ENCODE measurements at regions not wholly inside any gene's neighbourhood (a gene's known extent, or its start where the extent isn't known, plus 50 kb on each side); places are given as distances from the start of the nearest gene placed in this dataset.
"Not testable (repeated sequence)": the region's sequence is repeated elsewhere in the genome, so short reads cannot be mapped to it uniquely, and the experiment has no call there.

DNA sequence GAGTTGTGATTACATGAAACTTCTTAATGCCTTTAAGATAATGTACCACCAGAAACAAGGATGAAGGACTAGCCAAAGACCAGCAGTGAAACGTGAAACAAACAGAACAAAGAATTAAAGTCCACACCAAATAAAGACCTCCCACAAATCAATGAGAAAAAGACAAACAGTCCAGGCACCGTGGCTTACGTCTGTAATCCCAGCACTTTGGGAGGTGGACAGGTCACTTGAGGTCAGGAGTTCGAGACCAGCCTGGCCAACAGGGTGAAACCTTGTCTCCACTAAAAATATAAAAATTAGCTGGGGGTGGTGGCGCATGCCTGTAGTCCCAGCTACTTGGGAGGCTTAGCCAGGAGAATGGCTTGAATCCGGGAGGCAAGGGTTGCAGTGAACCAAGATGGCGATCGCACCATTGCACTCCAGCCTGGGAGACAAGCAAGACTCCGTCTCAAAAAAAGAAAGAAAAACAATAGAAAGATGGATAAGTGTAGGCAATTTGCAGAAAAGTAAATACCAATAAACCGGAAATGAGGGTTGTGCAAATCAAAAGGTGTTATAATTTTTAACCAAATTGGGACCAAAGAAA, 167.8 kb upstream of the GRK3 start:
- Histone ChIP-seq H3K9me3 (ENCODE audit: control extremely low read depth in 1 of 3, control insufficient read depth in 2 of 3, insufficient read depth in 1 of 3, low read length in 2 of 3) (no peaks in the 10 kb centered on the region), H4K20me1 (ENCODE audit: control insufficient read depth, insufficient read depth, low read length, poor library complexity, severe bottlenecking) (peaks cover 63% of the 10 kb centered on the region), H3K4me3 (ENCODE audit: control extremely low read depth in 1 of 5, extremely low read depth in 1 of 5, insufficient read depth in 1 of 5, low read depth in 2 of 5, low read length in 4 of 5) (no peak overlapping the region), H3K4me1 (ENCODE audit: control insufficient read depth in 2 of 2, insufficient read depth in 2 of 2, low read length in 2 of 2) (peaks cover 13 to 25% of the 10 kb centered on the region in 2 donors), H3K4me2 (replicated peaks; ENCODE audit: low read depth, low read length, poor library complexity, severe bottlenecking) (no peak overlapping the region), H3K79me2 (ENCODE audit: control insufficient read depth, insufficient read depth, low read length) (peaks cover 96% of the 10 kb centered on the region), H3K27ac (ENCODE audit: low read length in 2 of 2) (no peak overlapping the region), H3K27me3 (replicated peaks in 1 of 4; ENCODE audit: control extremely low read depth in 1 of 4, control insufficient read depth in 3 of 4, insufficient read depth in 4 of 4, low read length in 3 of 4) (no peaks in the 10 kb centered on the region), H3K9ac (ENCODE audit: low read length) (no peak overlapping the region), H2AFZ (ENCODE audit: insufficient read depth, low read depth, low read length, poor library complexity, severe bottlenecking) (no peak overlapping the region), H3K36me3 (replicated peaks in 1 of 2; ENCODE audit: control extremely low read depth in 1 of 2, control insufficient read depth in 1 of 2, extremely low read depth in 1 of 2, insufficient read depth in 2 of 2, low read length in 1 of 2) (no peaks in the 10 kb centered on the region)
- Mint-ChIP-seq H3K27ac (no peak overlapping the region), H3K27me3 (no peaks in the 10 kb centered on the region), H3K4me1 (peaks cover 41% of the 10 kb centered on the region), H3K9me3 (ENCODE audit: insufficient read depth) (no peaks in the 10 kb centered on the region), H3K4me3 (no peak overlapping the region)
- ChIA-PET CTCF (no interaction called here), POLR2A (no interaction called here)
- WGBS (ENCODE audit: insufficient coverage): 90% methylated on average over 6 of the region's 10 CpGs
- intact Hi-C loops (cut with micrococcal nuclease): no loop called here
- TF ChIP-seq EZH2 (IDR thresholded peaks at IDR 0.05; ENCODE audit: borderline replicate concordance, insufficient read depth, low read depth, low read length, poor library complexity, severe bottlenecking): no peak
- TF ChIP-seq, protein P1, sequence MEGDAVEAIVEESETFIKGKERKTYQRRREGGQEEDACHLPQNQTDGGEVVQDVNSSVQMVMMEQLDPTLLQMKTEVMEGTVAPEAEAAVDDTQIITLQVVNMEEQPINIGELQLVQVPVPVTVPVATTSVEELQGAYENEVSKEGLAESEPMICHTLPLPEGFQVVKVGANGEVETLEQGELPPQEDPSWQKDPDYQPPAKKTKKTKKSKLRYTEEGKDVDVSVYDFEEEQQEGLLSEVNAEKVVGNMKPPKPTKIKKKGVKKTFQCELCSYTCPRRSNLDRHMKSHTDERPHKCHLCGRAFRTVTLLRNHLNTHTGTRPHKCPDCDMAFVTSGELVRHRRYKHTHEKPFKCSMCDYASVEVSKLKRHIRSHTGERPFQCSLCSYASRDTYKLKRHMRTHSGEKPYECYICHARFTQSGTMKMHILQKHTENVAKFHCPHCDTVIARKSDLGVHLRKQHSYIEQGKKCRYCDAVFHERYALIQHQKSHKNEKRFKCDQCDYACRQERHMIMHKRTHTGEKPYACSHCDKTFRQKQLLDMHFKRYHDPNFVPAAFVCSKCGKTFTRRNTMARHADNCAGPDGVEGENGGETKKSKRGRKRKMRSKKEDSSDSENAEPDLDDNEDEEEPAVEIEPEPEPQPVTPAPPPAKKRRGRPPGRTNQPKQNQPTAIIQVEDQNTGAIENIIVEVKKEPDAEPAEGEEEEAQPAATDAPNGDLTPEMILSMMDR (IDR thresholded peaks at IDR 0.05): no peak
- DNase-seq (no peak), ATAC-seq (ENCODE audit: low read depth) (no peak)

DNA sequence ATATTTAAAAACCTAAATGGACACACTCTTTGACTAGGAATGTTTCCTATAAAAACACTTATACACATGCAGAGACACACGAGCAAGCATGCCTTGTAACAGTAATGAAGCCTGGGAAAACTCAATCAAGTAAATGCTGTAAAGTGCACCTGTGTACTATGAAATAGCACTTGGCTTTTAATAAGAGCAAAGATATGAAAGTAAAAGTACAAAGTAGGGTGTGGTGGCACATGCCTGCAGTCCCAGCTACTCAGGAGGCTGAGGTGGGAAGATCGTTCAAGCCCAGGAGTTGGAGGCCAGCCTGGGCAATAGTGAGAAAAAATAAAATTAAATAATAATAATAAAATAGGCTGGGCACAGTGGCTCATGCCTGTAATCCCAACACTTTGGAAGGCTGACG, 166.9 kb upstream of the GRK3 start:
- intact Hi-C loops (cut with micrococcal nuclease): no loop called here
- H3K4me1 Mint-ChIP-seq: peaks cover 51% of the 10 kb centered on the region
- Histone ChIP-seq H3K9ac (ENCODE audit: low read length) (no peak overlapping the region), H2AFZ (ENCODE audit: insufficient read depth, low read depth, low read length, poor library complexity, severe bottlenecking) (no peak overlapping the region), H3K79me2 (ENCODE audit: control insufficient read depth, insufficient read depth, low read length) (peaks cover 96% of the 10 kb centered on the region), H3K4me1 (ENCODE audit: control insufficient read depth in 2 of 2, insufficient read depth in 2 of 2, low read length in 2 of 2) (peaks cover 18 to 32% of the 10 kb centered on the region in 2 donors), H3K27me3 (replicated peaks in 1 of 4; ENCODE audit: control extremely low read depth in 1 of 4, control insufficient read depth in 3 of 4, insufficient read depth in 4 of 4, low read length in 3 of 4) (no peaks in the 10 kb centered on the region), H3K4me2 (replicated peaks; ENCODE audit: low read depth, low read length, poor library complexity, severe bottlenecking) (no peak overlapping the region), H3K4me3 (ENCODE audit: control extremely low read depth in 1 of 5, extremely low read depth in 1 of 5, insufficient read depth in 1 of 5, low read depth in 2 of 5, low read length in 4 of 5) (no peak overlapping the region), H3K27ac (ENCODE audit: low read length in 2 of 2) (no peak overlapping the region), H4K20me1 (ENCODE audit: control insufficient read depth, insufficient read depth, low read length, poor library complexity, severe bottlenecking) (peaks cover 57% of the 10 kb centered on the region), H3K36me3 (replicated peaks in 1 of 2; ENCODE audit: control extremely low read depth in 1 of 2, control insufficient read depth in 1 of 2, extremely low read depth in 1 of 2, insufficient read depth in 2 of 2, low read length in 1 of 2) (no peaks in the 10 kb centered on the region), H3K9me3 (ENCODE audit: control extremely low read depth in 1 of 3, control insufficient read depth in 2 of 3, insufficient read depth in 1 of 3, low read length in 2 of 3) (no peaks in the 10 kb centered on the region)
- ATAC-seq (ENCODE audit: low read depth) (no peak), DNase-seq (no peak)
- H3K4me3 Mint-ChIP-seq: no peak overlapping the region
- no peak overlapping the region for H3K27ac Mint-ChIP-seq
- WGBS (ENCODE audit: insufficient coverage): 100% methylated on average over 2 of the region's 3 CpGs
- no peaks in the 10 kb centered on the region for H3K27me3 Mint-ChIP-seq
- ChIA-PET POLR2A (no interaction called here), CTCF (interaction anchor here (1.1 kb wide), 1 partner anchor 25 kb away, joined by 3 read pairs; no protein-coding TSS in a partner anchor)
- TF ChIP-seq, protein P1 (IDR thresholded peaks at IDR 0.05): no peak
- no peaks in the 10 kb centered on the region for H3K9me3 Mint-ChIP-seq (ENCODE audit: insufficient read depth)

DNA sequence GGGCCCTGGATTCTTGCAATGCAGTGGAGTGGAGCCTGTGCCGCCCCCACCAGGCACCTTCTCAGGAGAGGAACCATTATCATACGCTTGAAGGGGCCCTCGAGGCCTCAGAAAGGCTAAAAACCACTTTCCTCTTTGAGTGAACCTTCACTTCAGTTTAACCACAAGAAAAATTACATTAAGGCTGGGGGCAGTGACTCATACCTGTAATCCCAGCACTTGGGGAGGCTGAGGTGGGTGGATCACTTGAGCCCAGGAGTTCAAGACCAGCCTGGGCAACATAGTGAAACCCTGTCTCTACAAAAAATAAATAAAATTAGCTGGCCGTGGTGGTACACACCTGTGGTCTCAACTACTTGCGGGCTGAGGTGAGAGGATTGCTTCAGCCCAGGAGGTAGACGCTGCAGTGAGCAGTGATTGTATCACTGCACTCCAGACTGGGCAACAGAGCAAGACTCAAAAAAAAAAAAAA, 165.8 kb upstream of the GRK3 start:
- H3K4me2 ChIP-seq (replicated peaks; ENCODE audit: low read depth, low read length, poor library complexity, severe bottlenecking): peak overlapping the region; percentile 57
- H3K4me3 Mint-ChIP-seq; H3K27me3 ChIP-seq (replicated peaks in 1 of 4; ENCODE audit: control extremely low read depth in 1 of 4, control insufficient read depth in 3 of 4, insufficient read depth in 4 of 4, low read length in 3 of 4); H2AFZ ChIP-seq (ENCODE audit: insufficient read depth, low read depth, low read length, poor library complexity, severe bottlenecking); H3K9me3 Mint-ChIP-seq (ENCODE audit: insufficient read depth); H3K27me3 Mint-ChIP-seq; H3K27ac Mint-ChIP-seq; H3K4me3 ChIP-seq (ENCODE audit: control extremely low read depth in 1 of 5, extremely low read depth in 1 of 5, insufficient read depth in 1 of 5, low read depth in 2 of 5, low read length in 4 of 5); H3K36me3 ChIP-seq (replicated peaks in 1 of 2; ENCODE audit: control extremely low read depth in 1 of 2, control insufficient read depth in 1 of 2, extremely low read depth in 1 of 2, insufficient read depth in 2 of 2, low read length in 1 of 2); POLR2A ChIA-PET; intact Hi-C loops (cut with micrococcal nuclease); H3K9me3 ChIP-seq (ENCODE audit: control extremely low read depth in 1 of 3, control insufficient read depth in 2 of 3, insufficient read depth in 1 of 3, low read length in 2 of 3); H3K27ac ChIP-seq (ENCODE audit: low read length in 2 of 2): not testable (repeated sequence)
- H4K20me1 ChIP-seq (ENCODE audit: control insufficient read depth, insufficient read depth, low read length, poor library complexity, severe bottlenecking): peaks cover 57% of the 10 kb centered on the region
- peak overlapping the region; percentile 26 for H3K9ac ChIP-seq (ENCODE audit: low read length)
- 17% methylated on average over 6 of the region's 6 CpGs for WGBS (ENCODE audit: insufficient coverage)
- H3K4me1 ChIP-seq (ENCODE audit: control insufficient read depth in 2 of 2, insufficient read depth in 2 of 2, low read length in 2 of 2): peaks cover 28 to 42% of the 10 kb centered on the region in 2 donors
- H3K4me1 Mint-ChIP-seq: peaks cover 54% of the 10 kb centered on the region
- CTCF ChIA-PET: interaction anchor here (1.1 kb wide), 1 partner anchor 24 kb away, joined by 3 read pairs; no protein-coding TSS in a partner anchor
- peak; percentile 50 for DNase-seq
- ATAC-seq (ENCODE audit: low read depth): peak; percentile 76
- peaks cover 96% of the 10 kb centered on the region for H3K79me2 ChIP-seq (ENCODE audit: control insufficient read depth, insufficient read depth, low read length)

Measured in B cell (primary cell).